Astrocyte (in vitro differentiated cells and primary cell): ENCODE measurements at regions not wholly inside any gene's neighbourhood (a gene's known extent, or its start where the extent isn't known, plus 50 kb on each side); places are given as distances from the start of the nearest gene placed in this dataset.

Source experiments
- DNase-seq: peaks from one replicate; pipeline ENCODE4 v3.0.0-alpha.2; 2010; ENCODE audit warnings: low read depth
- FAIRE-seq: peaks from 2 replicates; lab custom pipeline; 2011; peaks lifted over from hg19 to GRCh38; lab: Jason Lieb, UNC
- H2AFZ ChIP-seq: 2 replicates; pipeline ENCODE4 v1.6.0; 2012; ENCODE audit warnings: low read depth, low read length, inconsistent platforms
- H3K27ac ChIP-seq: 2 replicates; pipeline ENCODE4 v1.5.1; 2011; ENCODE audit warnings: low read depth, low read length, inconsistent platforms
- H3K27me3 ChIP-seq: 2 replicates; pipeline ENCODE4 v1.6.0; 2011; ENCODE audit warnings: low read length, inconsistent platforms; ENCODE audit not compliant: insufficient read depth
- H3K36me3 ChIP-seq: 2 replicates; pipeline ENCODE4 v1.5.1; 2011; ENCODE audit warnings: low read length, inconsistent platforms; ENCODE audit not compliant: insufficient read depth
- H3K4me1 ChIP-seq: 2 replicates; pipeline ENCODE4 v1.5.1; 2011; ENCODE audit warnings: low read length, inconsistent platforms; ENCODE audit not compliant: insufficient read depth
- H3K4me2 ChIP-seq: 2 replicates; pipeline ENCODE4 v1.6.0; 2012; ENCODE audit warnings: low read length, inconsistent platforms
- H3K4me3 ChIP-seq: 2 replicates; pipeline ENCODE4 v1.5.1; 2011; ENCODE audit warnings: low read depth, mild to moderate bottlenecking, low read length, inconsistent platforms; ENCODE audit not compliant: insufficient read depth
- H3K79me2 ChIP-seq: 2 replicates; pipeline ENCODE4 v1.6.0; 2012; ENCODE audit warnings: mild to moderate bottlenecking, low read length, inconsistent platforms; ENCODE audit not compliant: insufficient read depth
- H3K9ac ChIP-seq: 2 replicates; pipeline ENCODE4 v1.6.0; 2012; ENCODE audit warnings: mild to moderate bottlenecking, low read length, inconsistent platforms
- H3K9me3 ChIP-seq: 2 replicates; pipeline ENCODE4 v1.5.1; 2012; ENCODE audit warnings: low read depth, mild to moderate bottlenecking, low read length, inconsistent platforms; ENCODE audit not compliant: insufficient read depth
- H4K20me1 ChIP-seq: 2 replicates; pipeline ENCODE4 v1.6.0; 2012; ENCODE audit warnings: low read length, inconsistent platforms; ENCODE audit not compliant: insufficient read depth
- H3K27ac Mint-ChIP-seq: one replicate; pipeline ENCODE4 v1.8.0; 2021; ENCODE audit warnings: mild to moderate bottlenecking, mixed read lengths; ENCODE audit not compliant: unreplicated experiment
- H3K27me3 Mint-ChIP-seq: one replicate; pipeline ENCODE4 v1.8.0; 2021; ENCODE audit warnings: low read depth, mixed read lengths; ENCODE audit not compliant: unreplicated experiment
- H3K36me3 Mint-ChIP-seq: one replicate; pipeline ENCODE4 v1.8.0; 2021; ENCODE audit warnings: low read depth, mixed read lengths; ENCODE audit not compliant: unreplicated experiment
- H3K4me1 Mint-ChIP-seq: one replicate; pipeline ENCODE4 v1.8.0; 2021; ENCODE audit warnings: low read depth, mixed read lengths; ENCODE audit not compliant: unreplicated experiment
- H3K4me3 Mint-ChIP-seq: one replicate; pipeline ENCODE4 v1.8.0; 2021; ENCODE audit warnings: mild to moderate bottlenecking, moderate library complexity, mixed read lengths; ENCODE audit not compliant: unreplicated experiment
- H3K9me3 Mint-ChIP-seq: one replicate; pipeline ENCODE4 v1.8.0; 2021; ENCODE audit warnings: mild to moderate bottlenecking, mixed read lengths; ENCODE audit not compliant: unreplicated experiment
- EZH2 ChIP-seq: IDR thresholded peaks from 2 replicates; pipeline ENCODE4 v1.6.1; 2012; ENCODE audit warnings: mild to moderate bottlenecking, low read length, inconsistent platforms; ENCODE audit not compliant: insufficient read depth
- TF ChIP-seq, protein P1 (sequence below): IDR thresholded peaks from 2 replicates; pipeline ENCODE4 v1.5.1; 2011; ENCODE audit warnings: low read depth, mild to moderate bottlenecking, inconsistent platforms, low read length, moderate library complexity; ENCODE audit not compliant: insufficient read depth

- Mint-ChIP-seq H3K4me1 (no peaks in the 10 kb centered on the region), H3K27ac (no peak overlapping the region), H3K4me3 (no peak overlapping the region), H3K27me3 (peaks cover 9% of the 10 kb centered on the region), H3K36me3 (peaks cover 4% of the 10 kb centered on the region), H3K9me3 (peaks cover 12% of the 10 kb centered on the region)
- H3K36me3 ChIP-seq, result no peaks in the 10 kb centered on the region
- no peak overlapping the region for H3K4me2 ChIP-seq
- no peak overlapping the region for H3K9ac ChIP-seq
- no peak overlapping the region for H3K27ac ChIP-seq
- H2AFZ ChIP-seq, result no peak overlapping the region
- H3K27me3 ChIP-seq, result no peaks in the 10 kb centered on the region
- no peaks in the 10 kb centered on the region for H3K4me1 ChIP-seq
- no peaks in the 10 kb centered on the region for H3K79me2 ChIP-seq
- DNase-seq (no peak), FAIRE-seq (no peak)
- H4K20me1 ChIP-seq, result no peaks in the 10 kb centered on the region
- peaks cover 2% of the 10 kb centered on the region for H3K9me3 ChIP-seq
- TF ChIP-seq, protein P1, sequence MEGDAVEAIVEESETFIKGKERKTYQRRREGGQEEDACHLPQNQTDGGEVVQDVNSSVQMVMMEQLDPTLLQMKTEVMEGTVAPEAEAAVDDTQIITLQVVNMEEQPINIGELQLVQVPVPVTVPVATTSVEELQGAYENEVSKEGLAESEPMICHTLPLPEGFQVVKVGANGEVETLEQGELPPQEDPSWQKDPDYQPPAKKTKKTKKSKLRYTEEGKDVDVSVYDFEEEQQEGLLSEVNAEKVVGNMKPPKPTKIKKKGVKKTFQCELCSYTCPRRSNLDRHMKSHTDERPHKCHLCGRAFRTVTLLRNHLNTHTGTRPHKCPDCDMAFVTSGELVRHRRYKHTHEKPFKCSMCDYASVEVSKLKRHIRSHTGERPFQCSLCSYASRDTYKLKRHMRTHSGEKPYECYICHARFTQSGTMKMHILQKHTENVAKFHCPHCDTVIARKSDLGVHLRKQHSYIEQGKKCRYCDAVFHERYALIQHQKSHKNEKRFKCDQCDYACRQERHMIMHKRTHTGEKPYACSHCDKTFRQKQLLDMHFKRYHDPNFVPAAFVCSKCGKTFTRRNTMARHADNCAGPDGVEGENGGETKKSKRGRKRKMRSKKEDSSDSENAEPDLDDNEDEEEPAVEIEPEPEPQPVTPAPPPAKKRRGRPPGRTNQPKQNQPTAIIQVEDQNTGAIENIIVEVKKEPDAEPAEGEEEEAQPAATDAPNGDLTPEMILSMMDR, result no peak
- TF ChIP-seq EZH2, result no peak
- H3K4me3 ChIP-seq, result no peak overlapping the region
Observed at GRCh38 chr11:116118138-116118470, 613.9 kb upstream of the CADM1 start.

DNA sequence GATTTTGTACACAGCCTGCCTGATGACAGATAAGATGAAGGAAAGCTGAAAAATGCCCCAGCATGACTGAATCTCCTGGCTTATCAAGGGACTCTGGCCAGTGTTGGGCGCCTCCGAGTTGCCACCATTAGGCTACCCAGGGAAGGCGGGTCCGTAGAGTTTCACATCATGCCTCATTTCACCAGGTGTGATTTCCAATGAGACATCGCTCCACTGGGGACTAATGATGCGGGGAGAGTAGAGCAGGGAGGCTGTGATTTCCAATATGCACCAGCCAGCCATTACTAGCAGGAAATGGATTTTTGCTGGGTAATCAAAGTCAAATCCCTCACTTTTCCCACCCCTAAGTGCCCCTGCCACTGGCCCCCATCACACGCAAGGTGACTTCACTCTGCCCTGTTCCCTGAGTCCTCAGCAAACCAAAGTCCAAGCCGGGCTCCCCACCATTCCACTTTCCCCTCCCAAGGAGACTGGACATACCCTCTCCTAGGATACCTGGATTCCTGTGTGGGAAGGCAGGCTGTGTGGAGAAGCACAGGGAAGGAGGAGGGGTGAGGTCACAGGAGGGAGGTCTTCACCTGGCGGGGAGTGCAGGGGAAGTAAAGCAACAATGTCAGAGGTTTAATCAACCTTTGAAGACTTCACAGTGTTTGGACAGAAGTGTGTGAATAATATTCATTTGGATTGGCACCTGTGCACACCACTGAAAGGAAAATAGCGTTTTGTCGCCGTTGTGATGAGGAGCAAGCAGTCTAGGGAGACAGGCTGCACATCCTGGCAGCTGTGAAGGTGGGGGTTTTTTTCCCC is 613.3 kb upstream of the CADM1 start:
- H4K20me1 ChIP-seq, result no peaks in the 10 kb centered on the region
- Mint-ChIP-seq H3K4me3 (no peak overlapping the region), H3K36me3 (peaks cover 4% of the 10 kb centered on the region), H3K27me3 (peaks cover 9% of the 10 kb centered on the region), H3K9me3 (peaks cover 12% of the 10 kb centered on the region), H3K27ac (no peak overlapping the region), H3K4me1 (peaks cover under 1% of the 10 kb centered on the region)
- H3K4me3 ChIP-seq, result no peak overlapping the region
- H3K4me1 ChIP-seq, result no peaks in the 10 kb centered on the region
- no peak for DNase-seq
- no peak overlapping the region for H2AFZ ChIP-seq
- H3K36me3 ChIP-seq, result no peaks in the 10 kb centered on the region
- no peak for TF ChIP-seq EZH2
- TF ChIP-seq, protein P1, result no peak
- no peaks in the 10 kb centered on the region for H3K79me2 ChIP-seq
- H3K4me2 ChIP-seq, result no peak overlapping the region
- no peaks in the 10 kb centered on the region for H3K27me3 ChIP-seq
- peaks cover 2% of the 10 kb centered on the region for H3K9me3 ChIP-seq
- H3K27ac ChIP-seq, result no peak overlapping the region
- no peak for FAIRE-seq
- no peak overlapping the region for H3K9ac ChIP-seq

DNA sequence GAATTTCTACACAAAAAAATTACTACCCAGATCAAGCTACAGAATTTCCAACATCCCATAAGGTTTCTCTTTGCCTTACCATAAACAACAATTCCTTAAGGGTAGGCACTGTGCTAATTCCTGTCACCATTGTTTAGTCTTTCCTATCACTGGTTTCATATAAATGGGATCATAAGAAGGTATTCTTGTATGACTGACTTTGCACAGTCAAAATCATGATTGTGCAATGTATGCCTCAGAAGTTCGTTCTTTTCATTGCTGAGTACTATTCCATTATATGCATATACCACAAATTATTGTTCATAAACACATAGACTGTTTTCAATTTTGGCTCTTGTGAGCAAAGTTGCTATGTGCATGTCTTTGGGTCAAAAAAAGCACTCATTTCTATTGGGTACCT is 611.6 kb upstream of the CADM1 start:
- Histone ChIP-seq H2AFZ (no peak overlapping the region), H3K4me2 (no peak overlapping the region), H3K9me3 (peaks cover 2% of the 10 kb centered on the region), H3K9ac (no peak overlapping the region), H3K4me3 (no peak overlapping the region), H3K27me3 (peaks cover 3% of the 10 kb centered on the region), H3K36me3 (no peaks in the 10 kb centered on the region), H3K4me1 (no peaks in the 10 kb centered on the region), H4K20me1 (no peaks in the 10 kb centered on the region), H3K79me2 (no peaks in the 10 kb centered on the region), H3K27ac (no peak overlapping the region)
- no peak for DNase-seq
- Mint-ChIP-seq H3K27me3 (peaks cover 20% of the 10 kb centered on the region), H3K27ac (no peak overlapping the region), H3K4me1 (peaks cover 9% of the 10 kb centered on the region), H3K4me3 (no peak overlapping the region), H3K36me3 (peaks cover 4% of the 10 kb centered on the region), H3K9me3 (peaks cover 12% of the 10 kb centered on the region)
- TF ChIP-seq, protein P1, result no peak
- TF ChIP-seq EZH2, result no peak
- FAIRE-seq, result no peak
